GM23338 (cell line): ENCODE measurements at regions not wholly inside any gene's neighbourhood (a gene's known extent, or its start where the extent isn't known, plus 50 kb on each side); places are given as distances from the start of the nearest gene placed in this dataset.

Source experiments
- CREB1 ChIP-seq: fragments of 250-450 bp; sonication (Bioruptor Pico); IDR thresholded peaks from 2 replicates; pipeline ENCODE4 v1.5.0; 2020; ENCODE audit warnings: low read depth, mild to moderate bottlenecking, moderate library complexity
- CTCF ChIP-seq, 2 experiments: fragments of 200-600 bp in 1 of 2; sonication (generic) in 1 of 2; conservative IDR thresholded peaks; 2 replicates each; pipeline versions ENCODE4 v1.5.1 to v1.6.1; 2016 to 2017; ENCODE audit warnings: antibody characterized with exemption in 2 of 2, low read depth in 2 of 2, mild to moderate bottlenecking in 2 of 2, moderate library complexity in 1 of 2
- EZH2 ChIP-seq: fragments of 200-600 bp; sonication (generic); IDR thresholded peaks from one replicate; pipeline ENCODE4 v1.8.0; 2017; ENCODE audit warnings: antibody characterized with exemption, mild to moderate bottlenecking, low read depth; ENCODE audit not compliant: unreplicated experiment
- EZH2phosphoT487 ChIP-seq: fragments of 200-600 bp; sonication (generic); IDR thresholded peaks from one replicate; pipeline ENCODE4 v1.8.1; 2018; ENCODE audit warnings: antibody characterized with exemption; ENCODE audit not compliant: unreplicated experiment
- NANOG ChIP-seq: IDR thresholded peaks from 2 replicates; pipeline ENCODE4 v1.6.1; 2016; ENCODE audit warnings: antibody characterized with exemption, borderline replicate concordance
- POLR2AphosphoS5 ChIP-seq: IDR thresholded peaks from 2 replicates; pipeline ENCODE4 v1.6.1; 2016; ENCODE audit warnings: antibody characterized with exemption, low read depth
- REST ChIP-seq: IDR thresholded peaks from one replicate; pipeline ENCODE4 v1.6.1; 2018; ENCODE audit warnings: antibody characterized with exemption; ENCODE audit not compliant: unreplicated experiment

- TF ChIP-seq CTCF (conservative IDR thresholded peaks at IDR 0.05; ENCODE audit: low read depth in 2 of 2) (no peak), EZH2 (no peak), POLR2AphosphoS5 (no peak), REST (no peak), NANOG (0 out of 2 replicates have a peak, but pooled peaks have one; percentile 24), EZH2phosphoT487 (no peak), CREB1 (CRISPR knock-in tag) (no peak)
Observed at GRCh38 chr7:81154565-81154964, 235.7 kb upstream of the SEMA3C start.
